DND-41 (cell line): ENCODE measurements at regions not wholly inside any gene's neighbourhood (a gene's known extent, or its start where the extent isn't known, plus 50 kb on each side); places are given as distances from the start of the nearest gene placed in this dataset.

Source experiments
- EZH2 ChIP-seq: IDR thresholded peaks from 3 replicates; pipeline ENCODE4 v1.6.1; 2012; ENCODE audit warnings: borderline replicate concordance, low read depth, mild to moderate bottlenecking, moderate library complexity, low read length, inconsistent platforms; ENCODE audit not compliant: severe bottlenecking
- TF ChIP-seq, protein P1 (sequence below): IDR thresholded peaks from 2 replicates; pipeline ENCODE4 v1.5.1; 2012; ENCODE audit warnings: borderline replicate concordance, low read length, moderate library complexity, mild to moderate bottlenecking; ENCODE audit not compliant: poor library complexity, severe bottlenecking; ENCODE audit errors: extremely low read depth

- TF ChIP-seq, protein P1, sequence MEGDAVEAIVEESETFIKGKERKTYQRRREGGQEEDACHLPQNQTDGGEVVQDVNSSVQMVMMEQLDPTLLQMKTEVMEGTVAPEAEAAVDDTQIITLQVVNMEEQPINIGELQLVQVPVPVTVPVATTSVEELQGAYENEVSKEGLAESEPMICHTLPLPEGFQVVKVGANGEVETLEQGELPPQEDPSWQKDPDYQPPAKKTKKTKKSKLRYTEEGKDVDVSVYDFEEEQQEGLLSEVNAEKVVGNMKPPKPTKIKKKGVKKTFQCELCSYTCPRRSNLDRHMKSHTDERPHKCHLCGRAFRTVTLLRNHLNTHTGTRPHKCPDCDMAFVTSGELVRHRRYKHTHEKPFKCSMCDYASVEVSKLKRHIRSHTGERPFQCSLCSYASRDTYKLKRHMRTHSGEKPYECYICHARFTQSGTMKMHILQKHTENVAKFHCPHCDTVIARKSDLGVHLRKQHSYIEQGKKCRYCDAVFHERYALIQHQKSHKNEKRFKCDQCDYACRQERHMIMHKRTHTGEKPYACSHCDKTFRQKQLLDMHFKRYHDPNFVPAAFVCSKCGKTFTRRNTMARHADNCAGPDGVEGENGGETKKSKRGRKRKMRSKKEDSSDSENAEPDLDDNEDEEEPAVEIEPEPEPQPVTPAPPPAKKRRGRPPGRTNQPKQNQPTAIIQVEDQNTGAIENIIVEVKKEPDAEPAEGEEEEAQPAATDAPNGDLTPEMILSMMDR, result no peak
- TF ChIP-seq EZH2, result no peak
Observed at GRCh38 chr12:114884575-114884974, 200.6 kb upstream of the TBX3 start.
